ENCODE measurements at regions not wholly inside any gene's neighbourhood (a gene's known extent, or its start where the extent isn't known, plus 50 kb on each side); places are given as distances from the start of the nearest gene placed in this dataset.

DNA sequence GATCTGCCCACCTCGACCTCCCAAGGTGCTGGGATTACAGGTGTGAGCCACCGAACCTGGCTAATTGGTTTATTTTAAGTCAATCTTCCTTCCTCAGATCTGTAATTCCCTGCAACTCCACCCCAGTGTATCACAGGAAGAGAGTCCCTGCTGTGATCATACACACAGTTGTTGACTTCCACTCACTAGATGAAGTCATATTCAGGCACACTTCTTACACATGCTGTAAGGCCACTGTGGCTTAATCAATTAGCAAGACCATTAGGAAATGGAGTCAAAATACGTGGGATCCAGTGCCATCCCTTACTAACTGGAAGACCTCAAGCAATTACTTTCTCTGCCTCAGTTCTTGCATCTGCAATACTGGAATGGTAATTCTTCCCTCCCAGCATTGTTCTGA, 66.1 kb upstream of the PAX2 start:
- TF ChIP-seq, protein P1, sequence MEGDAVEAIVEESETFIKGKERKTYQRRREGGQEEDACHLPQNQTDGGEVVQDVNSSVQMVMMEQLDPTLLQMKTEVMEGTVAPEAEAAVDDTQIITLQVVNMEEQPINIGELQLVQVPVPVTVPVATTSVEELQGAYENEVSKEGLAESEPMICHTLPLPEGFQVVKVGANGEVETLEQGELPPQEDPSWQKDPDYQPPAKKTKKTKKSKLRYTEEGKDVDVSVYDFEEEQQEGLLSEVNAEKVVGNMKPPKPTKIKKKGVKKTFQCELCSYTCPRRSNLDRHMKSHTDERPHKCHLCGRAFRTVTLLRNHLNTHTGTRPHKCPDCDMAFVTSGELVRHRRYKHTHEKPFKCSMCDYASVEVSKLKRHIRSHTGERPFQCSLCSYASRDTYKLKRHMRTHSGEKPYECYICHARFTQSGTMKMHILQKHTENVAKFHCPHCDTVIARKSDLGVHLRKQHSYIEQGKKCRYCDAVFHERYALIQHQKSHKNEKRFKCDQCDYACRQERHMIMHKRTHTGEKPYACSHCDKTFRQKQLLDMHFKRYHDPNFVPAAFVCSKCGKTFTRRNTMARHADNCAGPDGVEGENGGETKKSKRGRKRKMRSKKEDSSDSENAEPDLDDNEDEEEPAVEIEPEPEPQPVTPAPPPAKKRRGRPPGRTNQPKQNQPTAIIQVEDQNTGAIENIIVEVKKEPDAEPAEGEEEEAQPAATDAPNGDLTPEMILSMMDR (IDR thresholded peaks at IDR 0.05) = no peak
- no peak for TF ChIP-seq EZH2 (IDR thresholded peaks at IDR 0.05; ENCODE audit: borderline replicate concordance, insufficient read depth, low read depth, low read length, poor library complexity, severe bottlenecking)
